ENCODE measurements at regions not wholly inside any gene's neighbourhood (a gene's known extent, or its start where the extent isn't known, plus 50 kb on each side); places are given as distances from the start of the nearest gene placed in this dataset.

DNA sequence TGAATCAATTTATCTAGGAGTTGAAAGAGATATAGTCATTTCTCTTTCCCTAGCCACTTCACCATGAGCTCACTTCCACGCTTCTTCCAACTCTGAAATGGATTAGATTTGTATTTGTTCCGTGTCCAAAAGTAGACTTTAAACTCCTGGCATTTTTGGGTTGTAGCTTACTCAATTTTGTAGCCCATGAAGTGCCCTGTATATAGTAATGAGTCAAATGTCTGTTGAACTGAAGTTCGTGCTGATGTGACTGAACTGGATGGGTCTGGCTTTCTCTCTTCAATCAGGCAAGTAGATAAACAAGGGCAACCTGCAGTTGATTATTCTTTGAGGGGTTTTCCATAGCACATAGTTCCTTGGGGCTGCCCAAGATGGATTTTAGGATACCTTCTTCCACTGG lies 450.6 kb downstream of the SH2D1A start:
- in situ Hi-C loops (cut with MboI; ENCODE audit: low pct_ligation_motif_present in 1 of 4, low pct_unique_long_range_greater_than_20kb in 1 of 4, low sequenced_read_pairs in 3 of 4), result no loop called here

DNA sequence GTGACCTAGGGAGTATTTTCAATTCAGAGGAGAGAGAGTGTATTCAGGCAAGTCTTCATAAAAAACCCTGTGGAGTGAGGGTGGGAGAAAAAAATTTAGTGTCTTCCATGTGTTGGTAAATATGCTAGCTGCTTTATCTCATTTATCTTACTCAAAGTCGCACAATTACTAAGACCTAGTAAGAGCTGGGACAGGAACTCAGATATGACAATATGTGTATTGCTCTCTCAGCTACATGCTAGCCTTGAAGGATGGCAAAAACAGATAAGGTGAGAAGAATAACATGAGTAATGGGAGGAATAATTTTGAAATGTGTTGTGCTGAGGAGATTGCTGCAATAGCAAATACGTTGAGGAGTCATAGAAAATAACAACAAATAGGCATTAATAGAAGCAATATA lies 458.6 kb downstream of the SH2D1A start:
- Histone ChIP-seq H3K27me3 (no peaks in the 10 kb centered on the region), H3K4me1 (no peaks in the 10 kb centered on the region), H3K27ac (no peak overlapping the region), H3K36me3 (no peaks in the 10 kb centered on the region), H3K9me3 (no peaks in the 10 kb centered on the region), H3K4me3 (no peak overlapping the region)
- DNase-seq, result no peak
- intact Hi-C loops (cut with DNase I; ENCODE audit: low total_unique reads) (no loop called here), in situ Hi-C loops (cut with MboI; ENCODE audit: low pct_ligation_motif_present in 1 of 4, low pct_unique_long_range_greater_than_20kb in 1 of 4, low sequenced_read_pairs in 3 of 4) (no loop called here)
- WGBS, 2 donors (ENCODE audit: low coverage in 1 of 2), result 68 to 71% methylated on average over 1 to 2 of the region's 2 CpGs
- TF ChIP-seq, protein P1, sequence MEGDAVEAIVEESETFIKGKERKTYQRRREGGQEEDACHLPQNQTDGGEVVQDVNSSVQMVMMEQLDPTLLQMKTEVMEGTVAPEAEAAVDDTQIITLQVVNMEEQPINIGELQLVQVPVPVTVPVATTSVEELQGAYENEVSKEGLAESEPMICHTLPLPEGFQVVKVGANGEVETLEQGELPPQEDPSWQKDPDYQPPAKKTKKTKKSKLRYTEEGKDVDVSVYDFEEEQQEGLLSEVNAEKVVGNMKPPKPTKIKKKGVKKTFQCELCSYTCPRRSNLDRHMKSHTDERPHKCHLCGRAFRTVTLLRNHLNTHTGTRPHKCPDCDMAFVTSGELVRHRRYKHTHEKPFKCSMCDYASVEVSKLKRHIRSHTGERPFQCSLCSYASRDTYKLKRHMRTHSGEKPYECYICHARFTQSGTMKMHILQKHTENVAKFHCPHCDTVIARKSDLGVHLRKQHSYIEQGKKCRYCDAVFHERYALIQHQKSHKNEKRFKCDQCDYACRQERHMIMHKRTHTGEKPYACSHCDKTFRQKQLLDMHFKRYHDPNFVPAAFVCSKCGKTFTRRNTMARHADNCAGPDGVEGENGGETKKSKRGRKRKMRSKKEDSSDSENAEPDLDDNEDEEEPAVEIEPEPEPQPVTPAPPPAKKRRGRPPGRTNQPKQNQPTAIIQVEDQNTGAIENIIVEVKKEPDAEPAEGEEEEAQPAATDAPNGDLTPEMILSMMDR (IDR thresholded peaks at IDR 0.05), result no peak
- TF ChIP-seq EP300 (IDR thresholded peaks at IDR 0.05; ENCODE audit: low read depth), result no peak
- TF ChIP-seq POLR2A (IDR thresholded peaks at IDR 0.05), result no peak
- no peak for TF ChIP-seq POLR2AphosphoS5 (IDR thresholded peaks at IDR 0.05)

More for the DNA sequence above, 450.6 kb downstream of the SH2D1A start:
- 44 to 79% methylated on average over 2 to 3 of the region's 3 CpGs for WGBS, 2 donors (ENCODE audit: low coverage in 1 of 2)
- DNase-seq, result no peak
- no peak for TF ChIP-seq EP300 (IDR thresholded peaks at IDR 0.05; ENCODE audit: low read depth)
- TF ChIP-seq, protein P1 (IDR thresholded peaks at IDR 0.05), result no peak
- TF ChIP-seq POLR2A (IDR thresholded peaks at IDR 0.05), result no peak
- TF ChIP-seq POLR2AphosphoS5 (IDR thresholded peaks at IDR 0.05), result no peak
- no peak overlapping the region for H3K4me3 ChIP-seq
- intact Hi-C loops (cut with DNase I; ENCODE audit: low total_unique reads), result no loop called here
- H3K27ac ChIP-seq, result no peak overlapping the region
- H3K4me1 ChIP-seq, result no peaks in the 10 kb centered on the region
- no peaks in the 10 kb centered on the region for H3K27me3 ChIP-seq
- no peaks in the 10 kb centered on the region for H3K36me3 ChIP-seq
- H3K9me3 ChIP-seq, result no peaks in the 10 kb centered on the region

DNA sequence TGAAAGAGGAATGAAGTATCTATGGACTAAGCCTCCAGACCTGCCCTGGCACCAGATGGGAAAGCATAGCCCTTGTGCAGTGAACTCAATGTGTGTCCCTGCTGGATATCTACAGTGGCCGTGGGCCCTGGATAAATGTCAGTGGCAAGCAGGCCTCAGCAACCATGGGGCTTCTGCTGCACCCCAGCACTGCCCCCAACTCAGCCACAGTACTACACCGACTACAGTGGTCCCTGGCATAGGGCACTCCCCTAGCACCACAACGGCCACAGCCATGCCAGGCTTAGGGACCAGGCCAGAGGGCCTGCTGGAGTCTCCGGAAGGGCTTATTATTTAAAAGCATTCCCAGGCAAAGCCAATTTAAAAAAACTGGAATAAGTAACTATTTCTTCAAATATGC lies 459.1 kb downstream of the SH2D1A start:
- in situ Hi-C loops (cut with MboI; ENCODE audit: low pct_ligation_motif_present in 1 of 4, low pct_unique_long_range_greater_than_20kb in 1 of 4, low sequenced_read_pairs in 3 of 4), result no loop called here
- 81% methylated on average over 4 of the region's 4 CpGs; no CpG with 5 or more reads in 1 of the 2 donors for WGBS, 2 donors (ENCODE audit: low coverage in 1 of 2)
- H3K9me3 ChIP-seq, result no peaks in the 10 kb centered on the region
- H3K36me3 ChIP-seq, result no peaks in the 10 kb centered on the region
- H3K4me1 ChIP-seq, result no peaks in the 10 kb centered on the region
- H3K27ac ChIP-seq, result no peak overlapping the region
- DNase-seq, result no peak
- intact Hi-C loops (cut with DNase I; ENCODE audit: low total_unique reads), result no loop called here
- H3K27me3 ChIP-seq, result no peaks in the 10 kb centered on the region
- H3K4me3 ChIP-seq, result no peak overlapping the region
- TF ChIP-seq POLR2AphosphoS5 (IDR thresholded peaks at IDR 0.05), result no peak
- no peak for TF ChIP-seq POLR2A (IDR thresholded peaks at IDR 0.05)
- TF ChIP-seq, protein P1 (IDR thresholded peaks at IDR 0.05), result no peak
- TF ChIP-seq EP300 (IDR thresholded peaks at IDR 0.05; ENCODE audit: low read depth), result no peak

DNA sequence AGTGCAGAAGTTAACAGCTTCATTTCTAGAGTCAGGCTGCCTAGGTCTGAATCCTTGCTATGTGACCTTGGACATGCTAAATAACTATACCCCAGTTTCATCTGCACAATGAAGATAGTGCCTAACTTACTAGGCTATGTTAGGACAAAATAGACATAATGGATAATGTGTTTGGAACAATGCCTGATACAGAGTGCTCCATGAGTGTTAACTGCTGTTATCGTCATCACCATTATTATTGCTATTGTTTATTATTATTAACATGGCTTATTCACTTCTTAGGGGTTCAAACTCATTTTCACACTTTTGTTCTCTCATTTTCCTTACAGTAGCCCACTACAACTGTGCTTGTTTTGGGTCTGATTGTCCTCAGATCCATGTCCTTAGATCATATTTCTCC lies 467.7 kb downstream of the SH2D1A start:
- intact Hi-C loops (cut with DNase I; ENCODE audit: low total_unique reads) (no loop called here), in situ Hi-C loops (cut with MboI; ENCODE audit: low pct_ligation_motif_present in 1 of 4, low pct_unique_long_range_greater_than_20kb in 1 of 4, low sequenced_read_pairs in 3 of 4) (no loop called here)
- no peak for DNase-seq
- Histone ChIP-seq H3K27ac (no peak overlapping the region), H3K36me3 (no peaks in the 10 kb centered on the region), H3K4me3 (no peak overlapping the region), H3K4me1 (no peaks in the 10 kb centered on the region), H3K27me3 (no peaks in the 10 kb centered on the region), H3K9me3 (no peaks in the 10 kb centered on the region)
- TF ChIP-seq, protein P1 (IDR thresholded peaks at IDR 0.05), result no peak
- TF ChIP-seq EP300 (IDR thresholded peaks at IDR 0.05; ENCODE audit: low read depth) (no peak), POLR2AphosphoS5 (IDR thresholded peaks at IDR 0.05) (no peak), POLR2A (IDR thresholded peaks at IDR 0.05) (no peak)
- WGBS, 2 donors (ENCODE audit: low coverage in 1 of 2), result 79% methylated on average over 1 of the region's 1 CpG; no CpG with 5 or more reads in 1 of the 2 donors

Measured in transverse colon (tissue), 4 donors.